Liver (tissue), 8 donors: ENCODE measurements at regions not wholly inside any gene's neighbourhood (a gene's known extent, or its start where the extent isn't known, plus 50 kb on each side); places are given as distances from the start of the nearest gene placed in this dataset.

ENCODE experiments used
- DNase-seq: peaks from one replicate; pipeline ENCODE4 v3.0.0-alpha.2; 2017; ENCODE audit warnings: low spot score
- H3K27ac ChIP-seq, 2 donors: one replicate each; pipeline ENCODE4 v1.7.0; 2013; ENCODE audit warnings: inconsistent platforms in 2 of 2, low read length in 2 of 2, control low read depth in 1 of 2, low read depth in 1 of 2, mild to moderate bottlenecking in 1 of 2
- H3K27me3 ChIP-seq, 4 donors: one replicate each; pipeline versions ENCODE4 v1.6.1 to v1.7.0; 2013; ENCODE audit warnings: low read length in 3 of 4, inconsistent platforms in 1 of 4, mild to moderate bottlenecking in 1 of 4, moderate library complexity in 1 of 4; ENCODE audit not compliant: control insufficient read depth in 4 of 4, insufficient read depth in 4 of 4
- H3K36me3 ChIP-seq, 4 donors: one replicate each; pipeline versions ENCODE4 v1.6.1 to v1.7.0; 2013; ENCODE audit warnings: low read length in 3 of 4, mild to moderate bottlenecking in 3 of 4, low read depth in 1 of 4, moderate library complexity in 1 of 4; ENCODE audit not compliant: control insufficient read depth in 4 of 4, insufficient read depth in 3 of 4
- H3K4me1 ChIP-seq, 4 donors: one replicate each; pipeline versions ENCODE4 v1.6.1 to v1.7.0; 2013; ENCODE audit warnings: low read length in 3 of 4, mild to moderate bottlenecking in 3 of 4, moderate library complexity in 1 of 4; ENCODE audit not compliant: control insufficient read depth in 4 of 4, insufficient read depth in 4 of 4
- H3K4me3 ChIP-seq, 3 donors: one replicate each; pipeline versions ENCODE4 v1.6.1 to v1.7.0; 2013; ENCODE audit warnings: low read length in 3 of 3, control low read depth in 1 of 3, low read depth in 1 of 3, mild to moderate bottlenecking in 1 of 3
- H3K9ac ChIP-seq, 2 donors: one replicate each; pipeline ENCODE4 v1.7.0; 2013; ENCODE audit warnings: low read length in 2 of 2, mild to moderate bottlenecking in 2 of 2, moderate library complexity in 2 of 2, control low read depth in 1 of 2, low read depth in 1 of 2
- H3K9me3 ChIP-seq, 4 donors: one replicate each; pipeline versions ENCODE4 v1.6.1 to v1.7.0; 2013; ENCODE audit warnings: low read length in 3 of 4; ENCODE audit not compliant: control insufficient read depth in 4 of 4
- EGR1 ChIP-seq, 2 donors: IDR thresholded peaks; 2 replicates each; pipeline ENCODE4 v1.6.1; 2016 to 2018; ENCODE audit warnings: antibody characterized with exemption in 2 of 2, low read depth in 2 of 2
- FOXA1 ChIP-seq: IDR thresholded peaks from 2 replicates; pipeline ENCODE4 v1.6.1; 2016; ENCODE audit warnings: antibody characterized with exemption
- FOXA2 ChIP-seq: IDR thresholded peaks from 2 replicates; pipeline ENCODE4 v1.6.1; 2016; ENCODE audit warnings: antibody characterized with exemption
- GABPA ChIP-seq, 2 donors: IDR thresholded peaks in 1 of 2; conservative IDR thresholded peaks in 1 of 2; 2 replicates each; pipeline ENCODE4 v1.6.1; 2016; ENCODE audit warnings: antibody characterized with exemption in 2 of 2, mild to moderate bottlenecking in 1 of 2, moderate library complexity in 1 of 2
- HNF4A ChIP-seq, 2 donors: conservative IDR thresholded peaks; 2 replicates each; pipeline ENCODE4 v1.6.1; 2016; ENCODE audit warnings: antibody characterized with exemption in 2 of 2, mild to moderate bottlenecking in 2 of 2
- HNF4G ChIP-seq: IDR thresholded peaks from 2 replicates; pipeline ENCODE4 v1.6.1; 2016; ENCODE audit warnings: antibody characterized with exemption
- JUND ChIP-seq, 2 donors: IDR thresholded peaks; 2 replicates each; pipeline ENCODE4 v1.6.1; 2016; ENCODE audit warnings: antibody characterized with exemption in 2 of 2
- NR2F2 ChIP-seq: IDR thresholded peaks from 2 replicates; pipeline ENCODE4 v1.6.1; 2016; ENCODE audit warnings: antibody characterized with exemption
- RAD21 ChIP-seq, 2 donors: IDR thresholded peaks; 2 replicates each; pipeline ENCODE4 v1.6.1; 2016; ENCODE audit warnings: antibody characterized with exemption in 2 of 2, mild to moderate bottlenecking in 2 of 2
- RXRA ChIP-seq, 2 donors: IDR thresholded peaks; 2 replicates each; pipeline ENCODE4 v1.6.1; 2017 to 2018; ENCODE audit warnings: antibody characterized with exemption in 2 of 2, mild to moderate bottlenecking in 1 of 2
- SP1 ChIP-seq: IDR thresholded peaks from 2 replicates; pipeline ENCODE4 v1.6.1; 2018; ENCODE audit warnings: antibody characterized with exemption, mild to moderate bottlenecking
- TAF1 ChIP-seq: conservative IDR thresholded peaks from 2 replicates; pipeline ENCODE4 v1.6.1; 2016; ENCODE audit warnings: antibody characterized with exemption, mild to moderate bottlenecking
- YY1 ChIP-seq: IDR thresholded peaks from 2 replicates; pipeline ENCODE4 v1.6.1; 2016; ENCODE audit warnings: antibody characterized with exemption, mild to moderate bottlenecking
- WGBS: extraction: QIAGEN DNeasy Blood & Tissue Kit; methylation state at CpG from one replicate; pipeline ENCODE4 v1.1.7; 2013; 5-methylcytosine and 5-hydroxymethylcytosine counted together
- TF ChIP-seq, protein P1 (sequence below): fragments of 150-350 bp; IDR thresholded peaks from 2 replicates; pipeline ENCODE4 v1.5.1; 2017; ENCODE audit warnings: improper control_type of control experiment, low read depth, low read length; ENCODE audit not compliant: missing input control
- TF ChIP-seq, protein P2 (sequence below): IDR thresholded peaks from 2 replicates; pipeline ENCODE4 v1.6.1; 2016; ENCODE audit warnings: antibody characterized with exemption, mild to moderate bottlenecking
- TF ChIP-seq, protein P3 (sequence below): IDR thresholded peaks from 2 replicates; pipeline ENCODE4 v1.6.1; 2016; ENCODE audit warnings: antibody characterized with exemption
- TF ChIP-seq, protein P4 (sequence below): IDR thresholded peaks from 2 replicates; pipeline ENCODE4 v1.6.1; 2016; ENCODE audit warnings: antibody characterized with exemption
- donor health status: healthy.
- donor health status: healthy.
- donor health status: healthy.
- donor health status: healthy.
- donor health status: healthy.

DNA sequence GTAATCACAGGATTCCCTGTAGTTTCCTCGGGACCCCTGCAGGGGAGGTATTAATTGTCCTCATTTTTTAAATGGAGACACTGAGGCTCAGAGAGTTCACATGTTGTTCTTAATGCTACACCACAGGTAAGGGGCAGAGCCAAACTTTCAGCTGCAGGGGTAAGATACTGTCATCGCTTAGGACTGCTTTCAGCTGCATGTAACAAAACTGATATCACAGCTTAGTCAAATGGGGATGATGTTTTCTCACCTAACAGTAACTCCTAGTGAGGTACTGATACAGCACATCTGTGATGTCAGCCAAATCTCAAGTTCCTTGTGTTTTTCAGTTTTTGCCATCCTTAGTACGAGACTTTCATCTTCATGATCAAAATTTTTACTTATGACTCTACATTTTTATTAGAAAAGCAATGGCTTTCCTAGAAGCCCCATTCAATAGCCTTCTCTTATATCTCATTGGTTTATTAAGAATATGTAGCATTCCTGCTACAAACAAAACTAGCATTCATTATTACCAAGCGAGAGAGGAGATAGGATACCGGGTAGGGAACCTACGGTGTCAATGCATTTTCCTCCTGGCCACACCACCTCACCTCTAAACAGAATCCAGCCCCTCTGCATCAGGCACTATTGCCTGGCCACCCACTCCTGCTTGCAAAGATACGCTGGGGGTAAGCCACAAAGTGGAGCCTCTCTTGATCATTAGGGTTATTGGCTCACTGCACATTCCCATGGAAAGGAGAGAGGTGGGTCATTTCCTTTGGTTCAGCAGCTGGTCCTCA lies 557.5 kb downstream of the CD83 start:
- Histone ChIP-seq H3K4me3 (no peak overlapping the region), H3K36me3 (no peaks in the 10 kb centered on the region), H3K4me1 (no peaks in the 10 kb centered on the region), H3K9me3 (no peaks in the 10 kb centered on the region), H3K27me3 (no peaks in the 10 kb centered on the region), H3K27ac (no peak overlapping the region), H3K9ac (no peak overlapping the region)
- WGBS = 93% methylated on average over 7 of the region's 7 CpGs
- no peak for DNase-seq
- TF ChIP-seq, protein P1, sequence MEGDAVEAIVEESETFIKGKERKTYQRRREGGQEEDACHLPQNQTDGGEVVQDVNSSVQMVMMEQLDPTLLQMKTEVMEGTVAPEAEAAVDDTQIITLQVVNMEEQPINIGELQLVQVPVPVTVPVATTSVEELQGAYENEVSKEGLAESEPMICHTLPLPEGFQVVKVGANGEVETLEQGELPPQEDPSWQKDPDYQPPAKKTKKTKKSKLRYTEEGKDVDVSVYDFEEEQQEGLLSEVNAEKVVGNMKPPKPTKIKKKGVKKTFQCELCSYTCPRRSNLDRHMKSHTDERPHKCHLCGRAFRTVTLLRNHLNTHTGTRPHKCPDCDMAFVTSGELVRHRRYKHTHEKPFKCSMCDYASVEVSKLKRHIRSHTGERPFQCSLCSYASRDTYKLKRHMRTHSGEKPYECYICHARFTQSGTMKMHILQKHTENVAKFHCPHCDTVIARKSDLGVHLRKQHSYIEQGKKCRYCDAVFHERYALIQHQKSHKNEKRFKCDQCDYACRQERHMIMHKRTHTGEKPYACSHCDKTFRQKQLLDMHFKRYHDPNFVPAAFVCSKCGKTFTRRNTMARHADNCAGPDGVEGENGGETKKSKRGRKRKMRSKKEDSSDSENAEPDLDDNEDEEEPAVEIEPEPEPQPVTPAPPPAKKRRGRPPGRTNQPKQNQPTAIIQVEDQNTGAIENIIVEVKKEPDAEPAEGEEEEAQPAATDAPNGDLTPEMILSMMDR = no peak
- TF ChIP-seq RXRA (IDR thresholded peaks at IDR 0.05) (no peak), JUND (IDR thresholded peaks at IDR 0.05) (no peak), NR2F2 (no peak), HNF4G (no peak), SP1 (no peak), FOXA2 (no peak), RAD21 (IDR thresholded peaks at IDR 0.05) (no peak), TAF1 (no peak), EGR1 (IDR thresholded peaks at IDR 0.05; ENCODE audit: low read depth in 2 of 2) (no peak), GABPA (IDR thresholded peaks at IDR 0.05 in 1 of 2, conservative IDR thresholded peaks at IDR 0.05 in 1 of 2) (no peak), FOXA1 (no peak), YY1 (no peak)
- TF ChIP-seq, protein P2, sequence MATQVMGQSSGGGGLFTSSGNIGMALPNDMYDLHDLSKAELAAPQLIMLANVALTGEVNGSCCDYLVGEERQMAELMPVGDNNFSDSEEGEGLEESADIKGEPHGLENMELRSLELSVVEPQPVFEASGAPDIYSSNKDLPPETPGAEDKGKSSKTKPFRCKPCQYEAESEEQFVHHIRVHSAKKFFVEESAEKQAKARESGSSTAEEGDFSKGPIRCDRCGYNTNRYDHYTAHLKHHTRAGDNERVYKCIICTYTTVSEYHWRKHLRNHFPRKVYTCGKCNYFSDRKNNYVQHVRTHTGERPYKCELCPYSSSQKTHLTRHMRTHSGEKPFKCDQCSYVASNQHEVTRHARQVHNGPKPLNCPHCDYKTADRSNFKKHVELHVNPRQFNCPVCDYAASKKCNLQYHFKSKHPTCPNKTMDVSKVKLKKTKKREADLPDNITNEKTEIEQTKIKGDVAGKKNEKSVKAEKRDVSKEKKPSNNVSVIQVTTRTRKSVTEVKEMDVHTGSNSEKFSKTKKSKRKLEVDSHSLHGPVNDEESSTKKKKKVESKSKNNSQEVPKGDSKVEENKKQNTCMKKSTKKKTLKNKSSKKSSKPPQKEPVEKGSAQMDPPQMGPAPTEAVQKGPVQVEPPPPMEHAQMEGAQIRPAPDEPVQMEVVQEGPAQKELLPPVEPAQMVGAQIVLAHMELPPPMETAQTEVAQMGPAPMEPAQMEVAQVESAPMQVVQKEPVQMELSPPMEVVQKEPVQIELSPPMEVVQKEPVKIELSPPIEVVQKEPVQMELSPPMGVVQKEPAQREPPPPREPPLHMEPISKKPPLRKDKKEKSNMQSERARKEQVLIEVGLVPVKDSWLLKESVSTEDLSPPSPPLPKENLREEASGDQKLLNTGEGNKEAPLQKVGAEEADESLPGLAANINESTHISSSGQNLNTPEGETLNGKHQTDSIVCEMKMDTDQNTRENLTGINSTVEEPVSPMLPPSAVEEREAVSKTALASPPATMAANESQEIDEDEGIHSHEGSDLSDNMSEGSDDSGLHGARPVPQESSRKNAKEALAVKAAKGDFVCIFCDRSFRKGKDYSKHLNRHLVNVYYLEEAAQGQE = no peak
- TF ChIP-seq, protein P3, sequence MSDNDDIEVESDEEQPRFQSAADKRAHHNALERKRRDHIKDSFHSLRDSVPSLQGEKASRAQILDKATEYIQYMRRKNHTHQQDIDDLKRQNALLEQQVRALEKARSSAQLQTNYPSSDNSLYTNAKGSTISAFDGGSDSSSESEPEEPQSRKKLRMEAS = no peak
- TF ChIP-seq, protein P4, sequence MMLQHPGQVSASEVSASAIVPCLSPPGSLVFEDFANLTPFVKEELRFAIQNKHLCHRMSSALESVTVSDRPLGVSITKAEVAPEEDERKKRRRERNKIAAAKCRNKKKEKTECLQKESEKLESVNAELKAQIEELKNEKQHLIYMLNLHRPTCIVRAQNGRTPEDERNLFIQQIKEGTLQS = no peak

DNA sequence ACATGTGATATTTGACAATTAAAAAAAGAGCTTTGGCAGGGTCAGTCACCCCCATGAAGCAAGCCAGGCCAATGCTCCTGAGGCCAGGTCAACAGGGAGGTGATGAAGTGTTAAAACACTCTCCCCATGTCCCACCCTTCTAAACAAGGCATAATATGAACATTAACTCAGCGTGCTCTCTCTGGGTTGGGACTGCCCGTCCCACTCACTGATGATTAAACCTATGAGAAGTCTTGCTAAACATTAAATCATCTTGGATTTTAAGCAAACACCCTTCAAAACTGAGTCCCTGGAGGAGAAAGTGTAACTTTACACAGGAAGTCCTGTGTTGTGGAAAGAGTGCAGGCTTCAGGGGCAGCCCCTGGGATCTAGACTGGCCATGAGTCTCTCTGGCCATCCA lies 558.5 kb downstream of the CD83 start:
- DNase-seq = no peak
- no peak overlapping the region for H3K27ac ChIP-seq
- 67% methylated on average over 2 of the region's 2 CpGs for WGBS
- H3K4me1 ChIP-seq = no peaks in the 10 kb centered on the region
- no peaks in the 10 kb centered on the region for H3K9me3 ChIP-seq
- no peak overlapping the region for H3K9ac ChIP-seq
- H3K27me3 ChIP-seq = no peaks in the 10 kb centered on the region
- no peaks in the 10 kb centered on the region for H3K36me3 ChIP-seq
- no peak overlapping the region for H3K4me3 ChIP-seq
- TF ChIP-seq GABPA (IDR thresholded peaks at IDR 0.05 in 1 of 2, conservative IDR thresholded peaks at IDR 0.05 in 1 of 2) = no peak
- no peak for TF ChIP-seq JUND (IDR thresholded peaks at IDR 0.05)
- TF ChIP-seq NR2F2 = no peak
- TF ChIP-seq HNF4A (conservative IDR thresholded peaks at IDR 0.05) = no peak
- TF ChIP-seq, protein P1 = no peak
- no peak for TF ChIP-seq SP1
- TF ChIP-seq FOXA2 = no peak
- no peak for TF ChIP-seq RXRA (IDR thresholded peaks at IDR 0.05)
- TF ChIP-seq FOXA1 = no peak
- TF ChIP-seq, protein P2 = no peak
- TF ChIP-seq HNF4G = no peak
- TF ChIP-seq RAD21 (IDR thresholded peaks at IDR 0.05) = no peak
- TF ChIP-seq, protein P3 = no peak
- no peak for TF ChIP-seq YY1
- TF ChIP-seq TAF1 = no peak
